IPS-15b (cell line): ENCODE measurements at regions not wholly inside any gene's neighbourhood (a gene's known extent, or its start where the extent isn't known, plus 50 kb on each side); places are given as distances from the start of the nearest gene placed in this dataset.
"Not testable (repeated sequence)": the region's sequence is repeated elsewhere in the genome, so short reads cannot be mapped to it uniquely, and the experiment has no call there.

Experiments
- H3K27me3 ChIP-seq: one replicate; pipeline ENCODE4 v1.6.1; 2013; ENCODE audit warnings: low read length; ENCODE audit not compliant: control insufficient read depth, insufficient read depth
- H3K36me3 ChIP-seq: one replicate; pipeline ENCODE4 v1.6.1; 2013; ENCODE audit warnings: low read length; ENCODE audit not compliant: control insufficient read depth, insufficient read depth
- H3K4me1 ChIP-seq: one replicate; pipeline ENCODE4 v1.6.1; 2013; ENCODE audit warnings: mild to moderate bottlenecking, low read length; ENCODE audit not compliant: control insufficient read depth, insufficient read depth
- H3K4me3 ChIP-seq: one replicate; pipeline ENCODE4 v1.5.1; 2013; ENCODE audit warnings: low read depth, low read length
- H3K9ac ChIP-seq: one replicate; pipeline ENCODE4 v1.6.1; 2013; ENCODE audit warnings: low read depth, mild to moderate bottlenecking, low read length
- H3K9me3 ChIP-seq: one replicate; pipeline ENCODE4 v1.6.1; 2013; ENCODE audit warnings: mild to moderate bottlenecking, low read length; ENCODE audit not compliant: control insufficient read depth, insufficient read depth

DNA sequence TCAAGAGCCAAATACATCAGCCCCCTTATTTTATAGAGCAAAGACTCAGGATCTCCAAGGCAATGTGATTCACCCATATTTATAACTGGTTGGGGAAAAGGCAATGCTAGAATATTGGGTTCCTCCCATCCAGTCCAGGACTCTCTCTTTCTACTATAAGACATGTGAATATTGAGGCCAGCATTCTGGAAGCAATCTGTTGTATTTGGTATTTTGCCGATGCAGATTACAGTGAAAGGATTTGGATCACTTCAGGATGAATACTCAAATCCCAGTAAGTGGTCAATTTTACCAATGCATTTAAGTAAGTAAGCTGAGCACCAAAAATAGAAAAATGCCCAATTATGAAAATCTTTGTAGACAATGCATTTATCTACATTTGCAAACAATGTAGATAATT, 1834.7 kb upstream of the PIK3C3 start:
- H3K9me3 ChIP-seq = no peaks in the 10 kb centered on the region
- H3K9ac ChIP-seq = no peak overlapping the region
- H3K4me1 ChIP-seq = no peaks in the 10 kb centered on the region
- H3K27me3 ChIP-seq = no peaks in the 10 kb centered on the region
- H3K36me3 ChIP-seq = no peaks in the 10 kb centered on the region
- H3K4me3 ChIP-seq = no peak overlapping the region

DNA sequence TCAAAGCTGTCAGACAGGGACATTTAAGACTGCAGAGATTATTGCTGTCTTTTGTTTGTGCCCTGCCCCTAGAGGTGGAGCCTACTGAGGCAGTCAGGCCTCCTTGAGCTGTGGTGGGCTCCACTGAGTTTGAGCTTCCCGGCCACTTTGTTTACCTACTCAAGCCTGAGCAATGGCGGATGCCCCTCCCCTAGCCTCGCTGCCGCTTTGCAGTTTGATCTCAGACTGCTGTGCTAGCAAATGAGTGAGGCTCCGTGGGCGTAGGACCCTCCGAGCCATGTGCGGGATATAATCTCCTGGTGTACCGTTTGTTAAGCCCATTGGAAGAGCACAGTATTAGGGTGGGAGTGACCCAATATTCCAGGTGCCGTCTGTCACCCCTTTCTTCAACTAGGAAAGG, 1835.5 kb upstream of the PIK3C3 start:
- H3K27me3 ChIP-seq = not testable (repeated sequence)

DNA sequence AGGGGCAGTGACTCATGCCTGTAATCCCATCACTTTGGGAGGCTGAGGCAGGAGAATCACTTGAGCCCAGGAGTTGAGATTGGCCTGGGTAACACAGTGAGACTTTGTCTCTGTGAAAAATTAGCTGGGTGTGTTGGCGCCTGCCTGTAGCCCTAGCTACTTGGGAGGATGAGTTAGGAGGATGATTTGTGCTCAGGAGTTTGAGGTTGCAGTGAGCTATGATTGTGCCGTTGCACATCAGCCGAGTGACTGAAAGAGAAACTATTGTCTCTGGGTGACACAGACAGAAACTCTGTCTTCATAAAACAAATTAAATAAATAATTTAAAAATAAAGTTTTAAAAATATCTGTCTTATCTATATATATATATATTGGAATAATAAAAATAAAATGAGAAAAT, 1844.6 kb upstream of the PIK3C3 start:
- Histone ChIP-seq H3K9ac (no peak overlapping the region), H3K4me1 (no peaks in the 10 kb centered on the region), H3K27me3 (no peaks in the 10 kb centered on the region)

More for the DNA sequence above, 1835.5 kb upstream of the PIK3C3 start:
- not testable (repeated sequence) for H3K4me3 ChIP-seq, H3K9ac ChIP-seq, H3K9me3 ChIP-seq, H3K36me3 ChIP-seq, H3K4me1 ChIP-seq

DNA sequence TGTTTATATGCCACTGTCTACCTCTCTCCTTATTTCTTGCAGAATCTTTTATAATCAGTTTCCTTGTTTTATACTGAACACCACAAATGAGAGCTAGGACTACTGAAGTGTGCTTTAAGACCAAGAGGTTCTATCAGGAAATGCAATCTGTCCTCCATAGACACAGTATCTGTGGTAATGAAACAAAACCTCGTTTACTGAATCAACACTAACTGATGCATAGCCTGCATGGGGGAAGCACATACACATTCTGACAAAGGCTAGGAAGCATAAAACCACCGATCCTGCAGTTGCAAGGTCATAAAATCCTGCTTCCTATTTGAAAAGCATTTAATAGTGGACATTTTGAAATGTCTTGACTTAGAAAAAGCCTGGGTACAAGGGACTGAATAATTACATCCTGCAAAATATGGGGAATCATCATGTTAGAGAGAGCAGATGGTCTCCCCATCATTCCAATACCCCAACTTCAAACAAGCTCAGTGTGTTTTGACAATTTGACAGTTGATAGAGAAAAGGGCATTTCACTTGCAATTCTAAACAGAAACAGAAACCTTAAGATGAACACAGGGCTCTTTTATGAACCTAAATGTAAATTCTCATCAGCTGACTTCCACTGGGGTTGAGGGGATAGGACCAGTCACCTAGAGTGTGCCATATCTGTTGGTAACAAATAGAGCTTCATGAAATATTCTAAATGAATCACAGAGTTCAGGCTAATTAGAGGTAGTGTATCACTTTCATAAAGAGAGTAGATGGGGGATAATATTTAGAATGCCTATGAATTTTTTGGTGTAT, 1845.6 kb upstream of the PIK3C3 start:
- Histone ChIP-seq H3K4me3 (no peak overlapping the region), H3K27me3 (no peaks in the 10 kb centered on the region), H3K9me3 (no peaks in the 10 kb centered on the region), H3K36me3 (no peaks in the 10 kb centered on the region), H3K9ac (no peak overlapping the region), H3K4me1 (no peaks in the 10 kb centered on the region)

More for the DNA sequence above, 1844.6 kb upstream of the PIK3C3 start:
- Histone ChIP-seq H3K9me3 (no peaks in the 10 kb centered on the region), H3K4me3 (no peak overlapping the region), H3K36me3 (no peaks in the 10 kb centered on the region)

DNA sequence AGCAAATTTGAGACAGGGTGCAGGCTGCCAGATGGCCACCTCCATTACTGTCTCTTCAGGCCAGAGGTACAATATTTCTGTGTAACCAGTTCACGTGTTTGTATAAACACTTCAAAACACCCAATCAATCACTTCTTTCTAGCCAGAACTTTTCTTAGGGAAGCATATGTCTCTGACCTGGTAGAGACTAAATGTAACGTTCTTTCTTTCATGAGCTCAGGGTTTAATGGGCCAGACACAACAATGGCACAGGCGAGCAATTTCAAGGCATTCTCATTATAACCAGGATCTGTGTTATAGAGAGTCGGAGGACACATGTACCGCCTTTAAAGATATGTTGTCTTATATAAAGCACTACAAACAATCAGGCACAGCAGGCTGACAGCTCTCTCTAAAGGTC, 1846.4 kb upstream of the PIK3C3 start:
- Histone ChIP-seq H3K36me3 (no peaks in the 10 kb centered on the region), H3K27me3 (no peaks in the 10 kb centered on the region), H3K9ac (no peak overlapping the region), H3K4me1 (no peaks in the 10 kb centered on the region), H3K9me3 (no peaks in the 10 kb centered on the region), H3K4me3 (no peak overlapping the region)

DNA sequence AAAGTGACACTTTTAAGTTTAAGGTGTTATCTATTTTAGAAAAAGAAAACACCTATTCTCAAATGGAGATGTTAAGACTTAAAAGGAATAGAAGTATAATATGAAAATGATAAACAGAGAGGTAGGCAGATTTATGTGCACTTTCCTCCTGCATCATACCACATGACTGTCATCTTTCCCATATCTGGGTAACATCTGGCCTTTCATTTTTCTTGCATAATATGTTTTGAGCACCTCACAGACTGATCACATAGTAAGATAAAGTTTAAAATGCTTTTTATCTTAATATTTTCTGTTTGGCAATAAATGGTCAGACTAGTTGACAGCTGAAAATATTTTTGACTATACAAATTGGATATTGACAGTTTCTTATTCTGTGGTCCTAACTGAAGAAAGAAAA, 1852.1 kb upstream of the PIK3C3 start:
- H3K4me1 ChIP-seq = no peaks in the 10 kb centered on the region
- H3K27me3 ChIP-seq = no peaks in the 10 kb centered on the region
- H3K9me3 ChIP-seq = no peaks in the 10 kb centered on the region
- H3K4me3 ChIP-seq = no peak overlapping the region
- no peaks in the 10 kb centered on the region for H3K36me3 ChIP-seq
- H3K9ac ChIP-seq = no peak overlapping the region

DNA sequence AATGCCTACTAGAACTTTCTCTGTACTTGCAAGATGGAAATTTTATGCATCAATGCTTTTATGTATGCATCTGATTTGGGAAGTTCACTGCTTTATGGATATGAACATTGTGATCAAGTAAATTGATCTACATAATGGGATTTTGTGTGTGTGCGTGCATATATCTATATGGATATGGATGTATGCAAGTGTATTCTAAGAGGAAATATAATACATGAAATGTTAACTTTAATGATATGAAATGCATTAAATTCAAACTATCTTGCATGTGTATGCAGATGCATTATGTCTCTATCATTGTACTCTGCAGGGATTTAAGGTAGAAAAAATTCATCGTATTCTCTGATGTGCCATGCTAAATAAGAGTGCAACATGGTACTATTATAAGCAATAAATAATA, 1855.4 kb upstream of the PIK3C3 start:
- H3K36me3 ChIP-seq = no peaks in the 10 kb centered on the region

DNA sequence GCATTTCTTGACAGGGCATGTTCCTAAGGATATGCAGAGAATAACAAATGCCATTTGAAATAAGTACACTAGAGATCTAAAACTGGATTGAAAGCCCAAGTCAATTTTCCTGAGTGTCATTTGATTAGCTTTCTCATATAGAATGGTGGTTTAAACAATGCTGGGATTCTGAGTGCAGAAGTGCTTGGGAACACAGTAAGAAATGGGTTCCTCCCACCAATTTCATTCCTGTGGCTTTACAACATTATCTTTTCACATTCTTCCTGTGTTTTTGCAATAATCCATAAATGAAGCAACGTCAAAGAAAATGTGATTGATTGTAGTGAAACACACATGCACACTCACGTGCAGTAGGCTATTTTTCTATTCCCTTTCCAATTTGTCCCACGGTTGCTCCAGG, 1858.4 kb upstream of the PIK3C3 start:
- Histone ChIP-seq H3K27me3 (no peaks in the 10 kb centered on the region), H3K9me3 (no peaks in the 10 kb centered on the region), H3K4me3 (no peak overlapping the region), H3K36me3 (no peaks in the 10 kb centered on the region), H3K9ac (no peak overlapping the region), H3K4me1 (no peaks in the 10 kb centered on the region)

More for the DNA sequence above, 1855.4 kb upstream of the PIK3C3 start:
- Histone ChIP-seq H3K27me3 (no peaks in the 10 kb centered on the region), H3K9me3 (no peaks in the 10 kb centered on the region), H3K4me1 (no peaks in the 10 kb centered on the region), H3K4me3 (no peak overlapping the region), H3K9ac (no peak overlapping the region)

DNA sequence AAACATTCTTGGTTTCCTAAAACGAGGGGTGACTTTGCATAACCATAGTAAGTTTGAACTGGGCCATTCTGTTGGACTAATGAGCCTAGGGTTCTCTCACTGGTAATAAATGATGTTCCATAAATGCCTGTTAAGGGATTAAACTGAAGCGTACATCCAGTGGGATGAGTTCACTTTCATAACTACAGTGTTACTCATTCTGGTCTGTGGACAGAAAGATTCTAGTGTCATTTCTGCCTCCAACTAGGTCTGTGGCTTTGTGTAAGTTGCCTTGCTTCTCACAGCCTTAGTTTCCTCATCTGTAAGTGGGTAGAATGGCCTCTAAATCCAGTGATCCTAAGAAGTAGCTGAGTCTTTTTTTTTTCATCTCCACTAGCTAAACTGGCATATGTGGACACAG, 1860.6 kb upstream of the PIK3C3 start:
- Histone ChIP-seq H3K27me3 (no peaks in the 10 kb centered on the region), H3K9ac (no peak overlapping the region), H3K4me3 (no peak overlapping the region), H3K9me3 (no peaks in the 10 kb centered on the region), H3K36me3 (no peaks in the 10 kb centered on the region), H3K4me1 (no peaks in the 10 kb centered on the region)

DNA sequence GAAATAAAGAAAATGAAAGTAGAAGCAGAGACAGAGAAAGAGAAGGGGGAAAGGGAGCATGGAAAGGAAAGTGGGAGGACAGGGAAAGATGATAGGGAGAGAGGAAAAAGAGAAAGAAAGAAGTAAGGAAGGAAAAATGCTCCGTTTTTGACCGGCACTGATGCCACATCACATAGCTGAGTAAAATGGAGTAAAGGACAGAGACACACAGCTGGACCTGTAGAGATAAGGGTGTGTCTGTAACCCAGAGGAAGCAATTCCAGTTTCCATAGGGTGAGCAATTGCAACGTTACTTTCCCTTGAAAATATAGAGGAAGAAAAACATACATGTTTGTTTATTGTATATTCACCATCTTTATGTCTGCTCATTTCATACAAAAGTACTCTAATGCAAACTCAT, 1866.9 kb upstream of the PIK3C3 start:
- no peaks in the 10 kb centered on the region for H3K4me1 ChIP-seq
- no peak overlapping the region for H3K9ac ChIP-seq
- H3K4me3 ChIP-seq = no peak overlapping the region
- H3K27me3 ChIP-seq = no peaks in the 10 kb centered on the region
- no peaks in the 10 kb centered on the region for H3K36me3 ChIP-seq
- no peaks in the 10 kb centered on the region for H3K9me3 ChIP-seq

DNA sequence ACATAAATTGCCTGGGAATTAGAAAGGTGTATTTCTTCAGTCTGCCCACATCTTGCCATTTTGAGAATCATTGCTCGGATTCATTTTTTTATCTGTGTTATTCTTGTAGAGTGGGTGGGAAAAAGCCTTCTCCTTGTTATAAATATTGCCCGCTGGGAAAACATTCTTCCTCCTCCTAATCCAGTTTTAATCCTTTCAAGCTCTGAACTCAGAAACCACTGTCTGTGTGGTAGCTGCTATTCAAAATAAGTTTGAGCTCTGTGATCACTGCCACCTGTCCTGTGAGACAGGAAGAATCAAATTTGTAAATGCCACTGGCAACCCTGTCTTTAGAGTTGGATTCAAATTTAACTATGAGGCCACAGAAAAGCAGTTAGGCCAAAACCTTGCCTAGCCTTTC, 1875.2 kb upstream of the PIK3C3 start:
- Histone ChIP-seq H3K4me1 (no peaks in the 10 kb centered on the region), H3K4me3 (no peak overlapping the region), H3K9me3 (no peaks in the 10 kb centered on the region), H3K36me3 (no peaks in the 10 kb centered on the region), H3K27me3 (no peaks in the 10 kb centered on the region), H3K9ac (no peak overlapping the region)

DNA sequence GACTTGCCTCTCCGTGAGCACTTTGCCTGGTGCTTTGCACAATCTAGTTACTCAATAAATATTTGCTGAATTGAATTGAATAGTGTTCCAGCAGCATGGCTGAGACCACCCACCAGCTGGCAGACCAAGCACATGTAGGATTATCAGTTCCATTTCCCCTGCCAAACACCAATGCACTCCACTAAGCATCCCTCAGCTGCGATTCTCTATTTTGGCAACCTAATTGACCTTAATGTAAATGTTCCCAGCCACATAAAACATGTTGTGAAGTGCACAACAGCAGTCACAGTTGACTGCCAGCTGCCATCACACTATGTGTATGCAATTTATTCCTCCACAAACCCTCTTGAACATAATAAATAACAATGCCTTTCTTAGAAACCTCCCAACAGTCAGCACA, 1879.4 kb upstream of the PIK3C3 start:
- Histone ChIP-seq H3K9ac (no peak overlapping the region), H3K27me3 (no peaks in the 10 kb centered on the region), H3K4me1 (no peaks in the 10 kb centered on the region), H3K36me3 (no peaks in the 10 kb centered on the region), H3K4me3 (no peak overlapping the region), H3K9me3 (no peaks in the 10 kb centered on the region)
